Mucosa of rectum (tissue), 2 donors: ENCODE measurements at regions not wholly inside any gene's neighbourhood (a gene's known extent, or its start where the extent isn't known, plus 50 kb on each side); places are given as distances from the start of the nearest gene placed in this dataset.

ENCODE experiments used
- H3K27ac ChIP-seq, 2 donors: one replicate each; pipeline ENCODE4 v1.7.0; 2013; ENCODE audit warnings: inconsistent platforms in 2 of 2, low read depth in 2 of 2, low read length in 2 of 2
- H3K27me3 ChIP-seq, 2 donors: one replicate each; pipeline ENCODE4 v1.7.0; 2013; ENCODE audit warnings: low read length in 2 of 2; ENCODE audit not compliant: control insufficient read depth in 2 of 2, insufficient read depth in 2 of 2
- H3K36me3 ChIP-seq, 2 donors: one replicate each; pipeline ENCODE4 v1.7.0; 2013; ENCODE audit warnings: low read length in 2 of 2; ENCODE audit not compliant: control insufficient read depth in 2 of 2, insufficient read depth in 2 of 2
- H3K4me1 ChIP-seq, 2 donors: one replicate each; pipeline ENCODE4 v1.7.0; 2013; ENCODE audit warnings: low read length in 2 of 2, mild to moderate bottlenecking in 1 of 2; ENCODE audit not compliant: control insufficient read depth in 2 of 2, insufficient read depth in 2 of 2
- H3K4me3 ChIP-seq, 2 donors: one replicate each; pipeline ENCODE4 v1.7.0; 2013; ENCODE audit warnings: low read length in 2 of 2
- H3K9ac ChIP-seq, 2 donors: one replicate each; pipeline ENCODE4 v1.7.0; 2013; ENCODE audit warnings: low read length in 2 of 2, low read depth in 1 of 2, mild to moderate bottlenecking in 1 of 2
- H3K9me3 ChIP-seq, 2 donors: one replicate each; pipeline ENCODE4 v1.7.0; 2013; ENCODE audit warnings: low read length in 2 of 2; ENCODE audit not compliant: control insufficient read depth in 2 of 2
- donor health status: healthy.
- donor health status: Normal muscosa, but diverticular disease.

DNA sequence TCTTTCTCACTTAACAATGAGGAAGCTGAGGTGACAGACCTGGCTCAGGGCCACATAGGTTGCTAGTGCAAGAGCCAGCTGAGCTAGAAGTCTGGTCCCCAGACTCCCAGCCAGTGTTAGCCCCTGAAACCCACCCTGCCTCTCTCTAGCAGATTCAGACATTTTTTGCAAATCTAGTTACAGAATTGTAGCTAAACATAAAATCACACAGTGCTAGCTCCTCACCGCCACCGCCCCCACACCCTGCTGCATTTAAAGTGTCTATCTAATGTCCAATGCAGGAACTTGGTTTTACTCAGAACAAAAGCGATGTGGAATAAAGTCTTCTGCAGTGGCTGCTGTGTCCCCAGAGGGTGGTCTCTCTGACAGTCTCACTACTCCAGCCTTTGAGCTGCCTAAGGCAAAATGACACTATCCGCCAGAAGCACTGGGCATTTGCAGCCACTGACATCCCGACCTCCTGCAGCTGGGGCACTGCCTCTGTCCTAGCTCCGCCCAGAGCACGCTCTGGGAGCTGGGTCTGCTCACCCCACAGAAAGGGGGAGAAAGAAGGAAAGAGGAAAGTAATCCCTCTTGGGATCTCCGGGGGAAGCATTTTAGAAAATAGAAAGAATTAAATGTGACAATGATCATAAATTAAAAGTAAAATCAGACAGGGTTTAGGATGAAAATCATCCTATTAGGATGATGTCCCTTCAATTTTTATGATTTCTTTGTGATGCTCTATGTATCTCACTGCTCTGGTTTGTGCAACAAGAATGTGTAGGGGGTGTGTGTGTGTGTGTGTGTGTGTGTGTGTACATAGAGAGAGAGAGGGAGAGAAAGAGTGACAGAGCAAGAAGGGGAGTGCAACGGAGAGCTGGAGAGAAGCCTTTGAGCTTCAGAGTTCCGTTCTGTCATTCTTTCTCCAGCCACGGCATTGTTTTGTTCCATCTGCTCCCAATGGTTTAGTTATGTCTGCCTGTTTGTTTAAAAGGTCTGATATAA lies 50.5 kb upstream of the ST8SIA3 start:
- no peak overlapping the region for H3K4me3 ChIP-seq
- no peaks in the 10 kb centered on the region for H3K9me3 ChIP-seq
- H3K27ac ChIP-seq, result no peak overlapping the region
- H3K4me1 ChIP-seq, result no peaks in the 10 kb centered on the region
- peaks cover 2 to 4% of the 10 kb centered on the region in 2 donors for H3K27me3 ChIP-seq
- no peaks in the 10 kb centered on the region for H3K36me3 ChIP-seq
- H3K9ac ChIP-seq, result no peak overlapping the region
